HCT116 (cell line): ENCODE measurements at regions not wholly inside any gene's neighbourhood (a gene's known extent, or its start where the extent isn't known, plus 50 kb on each side); places are given as distances from the start of the nearest gene placed in this dataset.

Experiments used
- ATAC-seq: fragments of 200-7000 bp; cut with Tn5 transposase; 2 replicates; pipeline ENCODE4 v1.9.1; 2020; ENCODE audit warnings: mild to moderate bottlenecking, moderate library complexity
- BruUV-seq: library from RNA; stranded (reverse); fragments of 400-500 nt; replicated peaks from 2 replicates; lab custom pipeline; 2021; lab: Mats Ljungman, UMichigan
- CTCF ChIA-PET: fragments of 300-600 bp; sonication (Branson Sonifier 250); formaldehyde crosslinking; loops from one replicate; lab custom pipeline; 2021; ENCODE audit warnings: antibody characterized with exemption; lab: Charles Lee
- POLR2A ChIA-PET: fragments of 300-600, 350-600 bp; sonication (Branson Sonifier 250); formaldehyde crosslinking; loops from one replicate; lab custom pipeline; 2021; ENCODE audit warnings: antibody characterized with exemption; lab: Charles Lee
- RAD21 ChIA-PET, 2 experiments: fragments of 300-600 bp; sonication (Branson Sonifier 250); formaldehyde crosslinking; loops; one replicate each; lab custom pipeline; 2023; ENCODE audit warnings: low total read pairs in 2 of 2; ENCODE audit not compliant: uncharacterized antibody in 2 of 2, unreplicated experiment in 2 of 2, low non-redundant PET in 1 of 2; lab: Charles Lee
- DNase-seq: peaks from one replicate; pipeline ENCODE4 v3.0.0-alpha.2; 2010; ENCODE audit warnings: low read depth, low spot score
- H2AFZ ChIP-seq: fragments of 200-600 bp; shearing (Covaris generic), sonication (generic); 2 replicates; pipeline ENCODE4 v1.6.1; 2017; ENCODE audit warnings: low read depth, mixed run types, mixed read lengths, antibody characterized with exemption, low read length; ENCODE audit not compliant: poor library complexity, severe bottlenecking
- H3K27ac ChIP-seq: 2 replicates; pipeline ENCODE4 v1.5.1; 2012; ENCODE audit warnings: low read depth, low read length
- H3K27me3 ChIP-seq: fragments of 200-600 bp; sonication (generic); 2 replicates; pipeline ENCODE4 v1.6.1; 2016; ENCODE audit warnings: mixed run types, low read length, mixed read lengths; ENCODE audit not compliant: insufficient read depth
- H3K36me3 ChIP-seq, 2 experiments: fragments of 200-500 bp in 1 of 2; fragments of 200-600 bp in 1 of 2; sonication (Bioruptor generic) in 1 of 2; sonication (generic) in 1 of 2; 2 replicates each; pipeline versions ENCODE4 v1.5.1 to v1.6.1; 2014 to 2016; ENCODE audit warnings: low read length in 2 of 2, inconsistent platforms in 1 of 2, mixed read lengths in 1 of 2, mixed run types in 1 of 2; ENCODE audit not compliant: insufficient read depth in 2 of 2, control insufficient read depth in 1 of 2
- H3K4me1 ChIP-seq, 2 experiments: fragments of 200-600 bp in 1 of 2; sonication (generic) in 1 of 2; 2 replicates each; pipeline versions ENCODE4 v1.5.1 to v1.6.1; 2012 to 2017; ENCODE audit warnings: low read length in 2 of 2, inconsistent platforms in 1 of 2, mild to moderate bottlenecking in 1 of 2, mixed read lengths in 1 of 2, mixed run types in 1 of 2, moderate library complexity in 1 of 2; ENCODE audit not compliant: insufficient read depth in 2 of 2, control insufficient read depth in 1 of 2
- H3K4me2 ChIP-seq: fragments of 200-600 bp; sonication (generic); 2 replicates; pipeline ENCODE4 v1.6.1; 2017; ENCODE audit warnings: mixed run types, low read length, mixed read lengths
- H3K4me3 ChIP-seq, 2 experiments: fragments of 200-600 bp in 1 of 2; sonication (generic) in 1 of 2; replicated peaks in 1 of 2; 2 replicates each; pipeline ENCODE4 v1.5.1; 2011 to 2016; ENCODE audit warnings: low read length in 2 of 2, control low read depth in 1 of 2, low read depth in 1 of 2, mild to moderate bottlenecking in 1 of 2, mixed read lengths in 1 of 2, mixed run types in 1 of 2
- H3K79me2 ChIP-seq: fragments of 200-600 bp; sonication (generic); 2 replicates; pipeline ENCODE4 v1.6.1; 2017; ENCODE audit warnings: mild to moderate bottlenecking, mixed run types, low read length, moderate library complexity, mixed read lengths; ENCODE audit not compliant: insufficient read depth
- H3K9ac ChIP-seq: fragments of 200-600 bp; sonication (generic); 2 replicates; pipeline ENCODE4 v1.6.1; 2016; ENCODE audit warnings: low read length, mixed read lengths
- H3K9me2 ChIP-seq: fragments of 200-600 bp; sonication (generic), shearing (Covaris generic); 2 replicates; pipeline ENCODE4 v1.6.1; 2017; ENCODE audit warnings: mixed run types, mild to moderate bottlenecking, moderate library complexity; ENCODE audit not compliant: insufficient read depth
- H3K9me3 ChIP-seq, 2 experiments: fragments of 200-500 bp in 1 of 2; fragments of 200-600 bp in 1 of 2; sonication (Bioruptor generic) in 1 of 2; sonication (generic) in 1 of 2; 2 replicates each; pipeline ENCODE4 v1.6.1; 2014 to 2017; ENCODE audit warnings: low read length in 2 of 2, mixed read lengths in 2 of 2, inconsistent platforms in 1 of 2, low read depth in 1 of 2, mild to moderate bottlenecking in 1 of 2, mixed run types in 1 of 2, moderate library complexity in 1 of 2; ENCODE audit not compliant: control insufficient read depth in 1 of 2, insufficient read depth in 1 of 2
- H4K20me1 ChIP-seq: fragments of 200-600 bp; sonication (generic), shearing (Covaris generic); 2 replicates; pipeline ENCODE4 v1.6.1; 2017; ENCODE audit warnings: mixed run types, mild to moderate bottlenecking, moderate library complexity; ENCODE audit not compliant: insufficient read depth
- CEBPB ChIP-seq: IDR thresholded peaks from 2 replicates; pipeline ENCODE4 v1.6.1; 2012; ENCODE audit warnings: low read depth
- EGR1 ChIP-seq: IDR thresholded peaks from 2 replicates; pipeline ENCODE4 v1.6.1; 2012; ENCODE audit warnings: low read depth
- EZH2 ChIP-seq: fragments of 200-600 bp; sonication (generic); IDR thresholded peaks from 2 replicates; pipeline ENCODE4 v1.6.1; 2017; ENCODE audit warnings: antibody characterized with exemption, mixed run types
- FOSL1 ChIP-seq: IDR thresholded peaks from 2 replicates; pipeline ENCODE4 v1.6.1; 2012; ENCODE audit warnings: low read depth
- JUND ChIP-seq: IDR thresholded peaks from 2 replicates; pipeline ENCODE4 v1.6.1; 2012
- POLR2A ChIP-seq: IDR thresholded peaks from 2 replicates; pipeline ENCODE4 v1.7.0; 2011; ENCODE audit warnings: borderline replicate concordance; ENCODE audit not compliant: insufficient read depth, insufficient read length; ENCODE audit errors: extremely low read depth
- POLR2AphosphoS5 ChIP-seq: IDR thresholded peaks from 2 replicates; pipeline ENCODE4 v1.6.1; 2011; ENCODE audit warnings: mild to moderate bottlenecking, low read depth, low read length, moderate library complexity
- RAD21 ChIP-seq: IDR thresholded peaks from 2 replicates; pipeline ENCODE4 v1.6.1; 2012; ENCODE audit warnings: low read depth, mild to moderate bottlenecking
- TCF7L2 ChIP-seq: IDR thresholded peaks from 2 replicates; pipeline ENCODE4 v1.7.0; 2011; ENCODE audit warnings: borderline replicate concordance, inconsistent platforms; ENCODE audit not compliant: insufficient read depth, insufficient read length; ENCODE audit errors: extremely low read depth
- YY1 ChIP-seq: IDR thresholded peaks from 2 replicates; pipeline ENCODE4 v1.6.1; 2011; ENCODE audit warnings: low read length, low read depth, moderate library complexity, mild to moderate bottlenecking; ENCODE audit not compliant: insufficient replicate concordance; ENCODE audit errors: extremely low read depth
- ZFX ChIP-seq: fragments of 450-650 bp; IDR thresholded peaks from 2 replicates; pipeline ENCODE4 v1.6.1; 2017
- ZNF274 ChIP-seq: fragments of 200-500 bp; sonication (Bioruptor generic); IDR thresholded peaks from 2 replicates; pipeline ENCODE4 v1.6.1; 2014; ENCODE audit warnings: mild to moderate bottlenecking, low read depth, low read length, inconsistent platforms
- intact Hi-C: fragments of 100-400 bp; cut with micrococcal nuclease; formaldehyde crosslinking; loops from 2 replicates; pipeline ENCODE4 v1.10.0; 2022
- TF ChIP-seq, protein P1 (sequence below): IDR thresholded peaks from 2 replicates; pipeline ENCODE4 v1.6.1; 2012
- TF ChIP-seq, protein P2 (sequence below): IDR thresholded peaks from 2 replicates; pipeline ENCODE4 v1.6.1; 2012

DNA sequence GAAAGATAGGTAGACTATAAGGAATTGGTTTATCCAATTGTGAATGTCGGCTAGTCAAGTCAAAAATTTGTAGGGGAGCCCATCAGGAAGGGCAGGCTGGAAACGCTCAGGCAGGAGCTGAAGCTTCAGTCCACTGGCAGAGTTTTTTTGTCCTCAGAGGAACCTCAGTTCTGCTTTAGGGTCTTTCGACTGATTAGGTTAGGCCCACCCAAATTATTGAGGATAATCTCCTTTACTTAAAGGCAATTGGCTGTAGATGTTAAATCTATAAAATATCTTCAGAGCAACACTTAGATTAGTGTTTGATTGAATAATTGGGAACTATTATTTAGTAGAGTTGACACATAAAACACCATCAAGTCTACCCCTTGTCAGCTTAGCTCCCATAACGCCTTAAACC is 105.5 kb upstream of the ARHGAP5 start:
- Histone ChIP-seq H4K20me1 (no peaks in the 10 kb centered on the region), H3K9ac (no peak overlapping the region), H3K27me3 (no peaks in the 10 kb centered on the region), H3K36me3 (no peaks in the 10 kb centered on the region), H3K4me3 (no peak overlapping the region), H3K4me1 (no peaks in the 10 kb centered on the region), H3K27ac (no peak overlapping the region), H2AFZ (no peak overlapping the region), H3K4me2 (no peak overlapping the region), H3K9me2 (no peaks in the 10 kb centered on the region), H3K79me2 (no peaks in the 10 kb centered on the region), H3K9me3 (peaks cover 0 to 11% of the 10 kb centered on the region in 2 experiments; a peak in 2 of 4 replicates)
- no TSS peak for BruUV-seq
- DNase-seq (no peak), ATAC-seq (no peak)
- intact Hi-C loops, result no loop called here
- RAD21 ChIA-PET, result no interaction called here
- CTCF ChIA-PET, result no interaction called here
- POLR2A ChIA-PET, result no interaction called here
- TF ChIP-seq, protein P1, sequence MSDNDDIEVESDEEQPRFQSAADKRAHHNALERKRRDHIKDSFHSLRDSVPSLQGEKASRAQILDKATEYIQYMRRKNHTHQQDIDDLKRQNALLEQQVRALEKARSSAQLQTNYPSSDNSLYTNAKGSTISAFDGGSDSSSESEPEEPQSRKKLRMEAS, result no peak
- TF ChIP-seq, protein P2, sequence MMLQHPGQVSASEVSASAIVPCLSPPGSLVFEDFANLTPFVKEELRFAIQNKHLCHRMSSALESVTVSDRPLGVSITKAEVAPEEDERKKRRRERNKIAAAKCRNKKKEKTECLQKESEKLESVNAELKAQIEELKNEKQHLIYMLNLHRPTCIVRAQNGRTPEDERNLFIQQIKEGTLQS, result no peak
- no peak for TF ChIP-seq FOSL1
- no peak for TF ChIP-seq YY1
- no peak for TF ChIP-seq POLR2A
- no peak for TF ChIP-seq TCF7L2
- no peak for TF ChIP-seq ZFX
- TF ChIP-seq RAD21, result no peak
- TF ChIP-seq ZNF274, result no peak
- no peak for TF ChIP-seq POLR2AphosphoS5
- no peak for TF ChIP-seq EGR1

DNA sequence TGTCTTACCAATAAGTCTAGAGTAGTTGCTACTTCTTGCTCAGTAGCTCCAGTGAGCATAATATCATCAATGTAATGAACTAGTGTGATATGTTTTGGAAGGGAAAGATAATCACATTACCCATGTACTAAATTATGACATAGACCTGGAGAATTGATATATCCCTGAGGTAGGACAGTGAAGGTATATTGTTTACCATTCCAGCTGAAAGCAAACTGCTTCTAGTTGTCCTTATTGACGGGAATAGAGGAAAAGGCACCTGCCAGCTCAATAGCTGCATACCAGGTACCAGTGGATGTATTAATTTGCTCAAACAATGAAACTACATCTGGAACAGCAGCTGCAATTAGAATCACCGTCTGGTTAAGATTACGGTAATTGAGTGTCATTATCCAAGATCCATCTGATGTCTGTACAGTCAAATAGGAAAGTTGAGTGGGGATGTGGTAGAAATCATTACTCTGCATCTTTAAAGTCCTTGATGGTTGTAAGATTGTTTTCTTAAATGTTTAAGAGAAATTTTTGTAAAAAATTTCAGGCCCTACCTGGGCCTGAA is 100.0 kb upstream of the ARHGAP5 start:
- Histone ChIP-seq H3K4me3 (no peak overlapping the region), H3K27ac (no peak overlapping the region), H3K27me3 (no peaks in the 10 kb centered on the region), H3K79me2 (no peaks in the 10 kb centered on the region), H3K9ac (no peak overlapping the region), H3K4me2 (no peak overlapping the region), H3K9me2 (no peaks in the 10 kb centered on the region), H3K4me1 (no peaks in the 10 kb centered on the region), H4K20me1 (no peaks in the 10 kb centered on the region), H2AFZ (no peak overlapping the region), H3K9me3 (peaks cover 0 to 11% of the 10 kb centered on the region in 2 experiments; a peak in 2 of 4 replicates), H3K36me3 (no peaks in the 10 kb centered on the region)
- no TSS peak for BruUV-seq
- CTCF ChIA-PET, result no interaction called here
- intact Hi-C loops, result no loop called here
- ATAC-seq, result no peak
- RAD21 ChIA-PET, result no interaction called here
- POLR2A ChIA-PET, result no interaction called here
- DNase-seq, result no peak
- no peak for TF ChIP-seq CEBPB
- TF ChIP-seq, protein P1, result no peak
- no peak for TF ChIP-seq EZH2
- no peak for TF ChIP-seq JUND
- no peak for TF ChIP-seq TCF7L2
